GM12878 (cell line): ENCODE measurements at regions not wholly inside any gene's neighbourhood (a gene's known extent, or its start where the extent isn't known, plus 50 kb on each side); places are given as distances from the start of the nearest gene placed in this dataset.

Experiments
- BHLHE40 ChIP-seq, 2 experiments: fragments of 450-650 bp in 1 of 2; IDR thresholded peaks; 2 replicates each; pipeline ENCODE4 v1.6.1; 2011 to 2017; ENCODE audit warnings: low read depth in 2 of 2, borderline replicate concordance in 1 of 2, improper control_type of control experiment in 1 of 2, low read length in 1 of 2, mild to moderate bottlenecking in 1 of 2
- EP300 ChIP-seq, 2 experiments: fragments of 150-350 bp in 1 of 2; IDR thresholded peaks; 2 replicates each; pipeline ENCODE4 v1.6.1; 2011 to 2012; ENCODE audit warnings: low read depth in 2 of 2, low read length in 2 of 2, borderline replicate concordance in 1 of 2, improper control_type of control experiment in 1 of 2, inconsistent platforms in 1 of 2; ENCODE audit not compliant: control insufficient read depth in 1 of 2
- EZH2 ChIP-seq: IDR thresholded peaks from 2 replicates; pipeline ENCODE4 v1.6.1; 2012; ENCODE audit warnings: low read depth, mild to moderate bottlenecking, control low read depth, inconsistent platforms, low read length, borderline replicate concordance; ENCODE audit not compliant: control insufficient read depth
- MEF2A ChIP-seq: IDR thresholded peaks from 2 replicates; pipeline ENCODE4 v1.6.1; 2011; ENCODE audit warnings: low read depth, mild to moderate bottlenecking, low read length, moderate library complexity; ENCODE audit not compliant: insufficient read depth
- MXI1 ChIP-seq: fragments of 150-350 bp; IDR thresholded peaks from 2 replicates; pipeline ENCODE4 v1.6.1; 2011; ENCODE audit warnings: low read depth, mild to moderate bottlenecking, inconsistent platforms, low read length, improper control_type of control experiment
- NRF1 ChIP-seq: conservative IDR thresholded peaks from 2 replicates; pipeline ENCODE4 v1.6.1; 2011; ENCODE audit warnings: mild to moderate bottlenecking, low read depth, low read length, improper control_type of control experiment
- POLR2A ChIP-seq: IDR thresholded peaks from 2 replicates; pipeline ENCODE4 v1.6.1; 2011; ENCODE audit warnings: low read depth, mild to moderate bottlenecking, low read length
- RAD21 ChIP-seq: IDR thresholded peaks from 2 replicates; pipeline ENCODE4 v1.6.1; 2011; ENCODE audit warnings: mild to moderate bottlenecking, low read depth, low read length, moderate library complexity; ENCODE audit not compliant: insufficient read depth
- RCOR1 ChIP-seq: conservative IDR thresholded peaks from 2 replicates; pipeline ENCODE4 v1.6.1; 2012; ENCODE audit warnings: low read depth, low read length, improper control_type of control experiment
- TARDBP ChIP-seq: IDR thresholded peaks from 2 replicates; pipeline ENCODE4 v1.6.1; 2016; ENCODE audit warnings: borderline replicate concordance
- TCF12 ChIP-seq: IDR thresholded peaks from 2 replicates; pipeline ENCODE4 v1.6.1; 2011; ENCODE audit warnings: low read depth, mild to moderate bottlenecking, low read length
- TF ChIP-seq, protein P1 (sequence below), 3 experiments: IDR thresholded peaks in 2 of 3; conservative IDR thresholded peaks in 1 of 3; 2 replicates each; pipeline ENCODE4 v1.5.1; 2011; ENCODE audit warnings: low read depth in 3 of 3, low read length in 3 of 3, mild to moderate bottlenecking in 3 of 3, control low read depth in 2 of 3, moderate library complexity in 2 of 3, inconsistent platforms in 1 of 3, mixed read lengths in 1 of 3; ENCODE audit not compliant: control insufficient read depth in 2 of 3, insufficient read depth in 1 of 3; ENCODE audit errors: extremely low read depth in 1 of 3
- TF ChIP-seq, protein P2 (sequence below): fragments of 450-650 bp; formaldehyde crosslinking; IDR thresholded peaks from 2 replicates; pipeline ENCODE4 v1.4.0; 2020; ENCODE audit warnings: mild to moderate bottlenecking, moderate library complexity
- TF ChIP-seq, protein P3 (sequence below): IDR thresholded peaks from 2 replicates; pipeline ENCODE4 v1.6.1; 2012; ENCODE audit warnings: mild to moderate bottlenecking, low read depth, low read length

DNA sequence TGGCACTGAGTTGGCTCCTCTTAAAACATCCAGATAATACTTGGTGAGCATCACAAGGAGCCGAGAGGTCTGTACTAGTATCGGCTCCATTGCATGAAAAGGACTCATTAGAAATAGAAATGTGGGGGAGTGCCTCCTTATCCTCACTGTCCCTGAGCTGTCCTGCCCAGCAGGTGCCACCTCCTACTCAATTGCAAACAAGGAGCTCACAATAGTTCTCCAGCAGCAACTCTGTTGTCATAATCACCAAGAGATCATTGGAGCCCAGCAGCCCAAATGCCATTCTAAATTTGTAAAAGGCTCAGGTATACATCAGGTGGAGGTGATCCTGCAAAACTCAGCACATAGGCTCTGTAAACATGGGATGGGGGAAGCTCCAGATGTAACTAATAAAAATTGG, 99.1 kb downstream of the PLK2 start:
- TF ChIP-seq, protein P1, sequence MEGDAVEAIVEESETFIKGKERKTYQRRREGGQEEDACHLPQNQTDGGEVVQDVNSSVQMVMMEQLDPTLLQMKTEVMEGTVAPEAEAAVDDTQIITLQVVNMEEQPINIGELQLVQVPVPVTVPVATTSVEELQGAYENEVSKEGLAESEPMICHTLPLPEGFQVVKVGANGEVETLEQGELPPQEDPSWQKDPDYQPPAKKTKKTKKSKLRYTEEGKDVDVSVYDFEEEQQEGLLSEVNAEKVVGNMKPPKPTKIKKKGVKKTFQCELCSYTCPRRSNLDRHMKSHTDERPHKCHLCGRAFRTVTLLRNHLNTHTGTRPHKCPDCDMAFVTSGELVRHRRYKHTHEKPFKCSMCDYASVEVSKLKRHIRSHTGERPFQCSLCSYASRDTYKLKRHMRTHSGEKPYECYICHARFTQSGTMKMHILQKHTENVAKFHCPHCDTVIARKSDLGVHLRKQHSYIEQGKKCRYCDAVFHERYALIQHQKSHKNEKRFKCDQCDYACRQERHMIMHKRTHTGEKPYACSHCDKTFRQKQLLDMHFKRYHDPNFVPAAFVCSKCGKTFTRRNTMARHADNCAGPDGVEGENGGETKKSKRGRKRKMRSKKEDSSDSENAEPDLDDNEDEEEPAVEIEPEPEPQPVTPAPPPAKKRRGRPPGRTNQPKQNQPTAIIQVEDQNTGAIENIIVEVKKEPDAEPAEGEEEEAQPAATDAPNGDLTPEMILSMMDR (IDR thresholded peaks at IDR 0.05 in 2 of 3, conservative IDR thresholded peaks at IDR 0.05 in 1 of 3; ENCODE audit: control insufficient read depth in 2 of 3, extremely low read depth in 1 of 3, insufficient read depth in 1 of 3, low read depth in 3 of 3, low read length in 3 of 3): no peak
- TF ChIP-seq RCOR1: no peak
- TF ChIP-seq POLR2A: no peak
- no peak for TF ChIP-seq RAD21
- no peak for TF ChIP-seq EZH2
- TF ChIP-seq NRF1: no peak
- TF ChIP-seq MXI1: no peak
- TF ChIP-seq, protein P2, sequence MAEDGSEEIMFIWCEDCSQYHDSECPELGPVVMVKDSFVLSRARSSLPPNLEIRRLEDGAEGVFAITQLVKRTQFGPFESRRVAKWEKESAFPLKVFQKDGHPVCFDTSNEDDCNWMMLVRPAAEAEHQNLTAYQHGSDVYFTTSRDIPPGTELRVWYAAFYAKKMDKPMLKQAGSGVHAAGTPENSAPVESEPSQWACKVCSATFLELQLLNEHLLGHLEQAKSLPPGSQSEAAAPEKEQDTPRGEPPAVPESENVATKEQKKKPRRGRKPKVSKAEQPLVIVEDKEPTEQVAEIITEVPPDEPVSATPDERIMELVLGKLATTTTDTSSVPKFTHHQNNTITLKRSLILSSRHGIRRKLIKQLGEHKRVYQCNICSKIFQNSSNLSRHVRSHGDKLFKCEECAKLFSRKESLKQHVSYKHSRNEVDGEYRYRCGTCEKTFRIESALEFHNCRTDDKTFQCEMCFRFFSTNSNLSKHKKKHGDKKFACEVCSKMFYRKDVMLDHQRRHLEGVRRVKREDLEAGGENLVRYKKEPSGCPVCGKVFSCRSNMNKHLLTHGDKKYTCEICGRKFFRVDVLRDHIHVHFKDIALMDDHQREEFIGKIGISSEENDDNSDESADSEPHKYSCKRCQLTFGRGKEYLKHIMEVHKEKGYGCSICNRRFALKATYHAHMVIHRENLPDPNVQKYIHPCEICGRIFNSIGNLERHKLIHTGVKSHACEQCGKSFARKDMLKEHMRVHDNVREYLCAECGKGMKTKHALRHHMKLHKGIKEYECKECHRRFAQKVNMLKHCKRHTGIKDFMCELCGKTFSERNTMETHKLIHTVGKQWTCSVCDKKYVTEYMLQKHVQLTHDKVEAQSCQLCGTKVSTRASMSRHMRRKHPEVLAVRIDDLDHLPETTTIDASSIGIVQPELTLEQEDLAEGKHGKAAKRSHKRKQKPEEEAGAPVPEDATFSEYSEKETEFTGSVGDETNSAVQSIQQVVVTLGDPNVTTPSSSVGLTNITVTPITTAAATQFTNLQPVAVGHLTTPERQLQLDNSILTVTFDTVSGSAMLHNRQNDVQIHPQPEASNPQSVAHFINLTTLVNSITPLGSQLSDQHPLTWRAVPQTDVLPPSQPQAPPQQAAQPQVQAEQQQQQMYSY (CRISPR knock-in tag): no peak
- no peak for TF ChIP-seq EP300 (IDR thresholded peaks at IDR 0.05; ENCODE audit: borderline replicate concordance in 1 of 2, control insufficient read depth in 1 of 2, low read depth in 2 of 2, low read length in 2 of 2)
- no peak for TF ChIP-seq BHLHE40 (IDR thresholded peaks at IDR 0.05; ENCODE audit: borderline replicate concordance in 1 of 2, low read depth in 2 of 2, low read length in 1 of 2)
- TF ChIP-seq, protein P3, sequence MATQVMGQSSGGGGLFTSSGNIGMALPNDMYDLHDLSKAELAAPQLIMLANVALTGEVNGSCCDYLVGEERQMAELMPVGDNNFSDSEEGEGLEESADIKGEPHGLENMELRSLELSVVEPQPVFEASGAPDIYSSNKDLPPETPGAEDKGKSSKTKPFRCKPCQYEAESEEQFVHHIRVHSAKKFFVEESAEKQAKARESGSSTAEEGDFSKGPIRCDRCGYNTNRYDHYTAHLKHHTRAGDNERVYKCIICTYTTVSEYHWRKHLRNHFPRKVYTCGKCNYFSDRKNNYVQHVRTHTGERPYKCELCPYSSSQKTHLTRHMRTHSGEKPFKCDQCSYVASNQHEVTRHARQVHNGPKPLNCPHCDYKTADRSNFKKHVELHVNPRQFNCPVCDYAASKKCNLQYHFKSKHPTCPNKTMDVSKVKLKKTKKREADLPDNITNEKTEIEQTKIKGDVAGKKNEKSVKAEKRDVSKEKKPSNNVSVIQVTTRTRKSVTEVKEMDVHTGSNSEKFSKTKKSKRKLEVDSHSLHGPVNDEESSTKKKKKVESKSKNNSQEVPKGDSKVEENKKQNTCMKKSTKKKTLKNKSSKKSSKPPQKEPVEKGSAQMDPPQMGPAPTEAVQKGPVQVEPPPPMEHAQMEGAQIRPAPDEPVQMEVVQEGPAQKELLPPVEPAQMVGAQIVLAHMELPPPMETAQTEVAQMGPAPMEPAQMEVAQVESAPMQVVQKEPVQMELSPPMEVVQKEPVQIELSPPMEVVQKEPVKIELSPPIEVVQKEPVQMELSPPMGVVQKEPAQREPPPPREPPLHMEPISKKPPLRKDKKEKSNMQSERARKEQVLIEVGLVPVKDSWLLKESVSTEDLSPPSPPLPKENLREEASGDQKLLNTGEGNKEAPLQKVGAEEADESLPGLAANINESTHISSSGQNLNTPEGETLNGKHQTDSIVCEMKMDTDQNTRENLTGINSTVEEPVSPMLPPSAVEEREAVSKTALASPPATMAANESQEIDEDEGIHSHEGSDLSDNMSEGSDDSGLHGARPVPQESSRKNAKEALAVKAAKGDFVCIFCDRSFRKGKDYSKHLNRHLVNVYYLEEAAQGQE: no peak
- no peak for TF ChIP-seq TCF12
- no peak for TF ChIP-seq MEF2A
- TF ChIP-seq TARDBP: no peak
